Left hindlimb (tissue), 1 donor: ENCODE measurements at regions not wholly inside any gene's neighbourhood (a gene's known extent, or its start where the extent isn't known, plus 50 kb on each side); places are given as distances from the start of the nearest gene placed in this dataset.
"Not testable (repeated sequence)": the region's sequence is repeated elsewhere in the genome, so short reads cannot be mapped to it uniquely, and the experiment has no call there.

Source experiments
- DNase-seq: peaks from one replicate; pipeline ENCODE4 v3.0.0-alpha.2; 2018

- DNase-seq = no peak
Measured at GRCh38 chr5:43804723-43805122, 201.7 kb downstream of the NNT start.

- DNase-seq = no peak
Measured at GRCh38 chr5:43804041-43804440, 201.1 kb downstream of the NNT start.

- no peak for DNase-seq
Measured at GRCh38 chr5:43802651-43803050, 199.7 kb downstream of the NNT start.

- DNase-seq = no peak
Measured at GRCh38 chr5:43802119-43802518, 199.1 kb downstream of the NNT start.

GRCh38 chr5:43798740-43799139 is 195.8 kb downstream of the NNT start:
- DNase-seq = no peak

GRCh38 chr5:43791880-43792279 is 188.9 kb downstream of the NNT start:
- not testable (repeated sequence) for DNase-seq

- DNase-seq = no peak
Measured at GRCh38 chr5:43785198-43785597, 182.2 kb downstream of the NNT start.

GRCh38 chr5:43780586-43780985 is 177.6 kb downstream of the NNT start:
- no peak for DNase-seq

- DNase-seq = no peak
Measured at GRCh38 chr5:43774881-43775399, 172.0 kb downstream of the NNT start.

- no peak for DNase-seq
Measured at GRCh38 chr5:43773478-43773844, 170.5 kb downstream of the NNT start.

- DNase-seq = peak; percentile 52
Measured at GRCh38 chr5:43772764-43773477, 169.9 kb downstream of the NNT start.

- DNase-seq = no peak
Measured at GRCh38 chr5:43772458-43772763, 169.4 kb downstream of the NNT start.

GRCh38 chr5:43771611-43772031 is 168.6 kb downstream of the NNT start:
- no peak for DNase-seq

- peak; percentile 72 for DNase-seq
Measured at GRCh38 chr5:43769571-43770355, 166.8 kb downstream of the NNT start.
